DOHH2 (cell line): ENCODE measurements at regions not wholly inside any gene's neighbourhood (a gene's known extent, or its start where the extent isn't known, plus 50 kb on each side); places are given as distances from the start of the nearest gene placed in this dataset.

ENCODE experiments used
- H3F3A ChIP-seq: fragments of 200-600 bp; sonication (generic), shearing (Covaris generic); 2 replicates; pipeline ENCODE4 v1.6.0; 2016; ENCODE audit warnings: antibody characterized with exemption, mild to moderate bottlenecking; ENCODE audit not compliant: control insufficient read depth, insufficient read depth
- H3K27ac ChIP-seq: fragments of 200-600 bp; sonication (generic); 2 replicates; pipeline ENCODE4 v1.5.1; 2014; ENCODE audit warnings: low read depth, mild to moderate bottlenecking, low read length, moderate library complexity
- H3K27me3 ChIP-seq: fragments of 200-600 bp; sonication (generic); 2 replicates; pipeline ENCODE4 v1.6.1; 2014; ENCODE audit warnings: mild to moderate bottlenecking, low read length, mixed read lengths; ENCODE audit not compliant: control insufficient read depth
- H3K36me3 ChIP-seq: fragments of 200-600 bp; sonication (generic); 2 replicates; pipeline ENCODE4 v1.6.1; 2014; ENCODE audit warnings: mild to moderate bottlenecking, low read length, moderate library complexity, mixed read lengths; ENCODE audit not compliant: control insufficient read depth
- H3K4me1 ChIP-seq: fragments of 200-600 bp; sonication (generic); 2 replicates; pipeline ENCODE4 v1.6.1; 2014; ENCODE audit warnings: mild to moderate bottlenecking, low read length, mixed read lengths; ENCODE audit not compliant: control insufficient read depth
- H3K4me2 ChIP-seq: fragments of 200-600 bp; sonication (generic); 2 replicates; pipeline ENCODE4 v1.6.0; 2014; ENCODE audit warnings: mild to moderate bottlenecking, low read length, moderate library complexity
- H3K4me3 ChIP-seq: fragments of 200-600 bp; sonication (generic); 2 replicates; pipeline ENCODE4 v1.5.1; 2014; ENCODE audit warnings: mild to moderate bottlenecking, low read length, mixed read lengths
- H3K79me2 ChIP-seq: fragments of 200-600 bp; sonication (generic); 2 replicates; pipeline ENCODE4 v1.6.1; 2014; ENCODE audit warnings: mild to moderate bottlenecking, low read length, mixed read lengths; ENCODE audit not compliant: control insufficient read depth
- H3K9me2 ChIP-seq: fragments of 200-600 bp; sonication (generic); replicated peaks from 2 replicates; pipeline ENCODE4 v1.6.1; 2014; ENCODE audit warnings: mild to moderate bottlenecking, low read length, mixed read lengths; ENCODE audit not compliant: control insufficient read depth
- H3K9me3 ChIP-seq: fragments of 200-600 bp; sonication (generic); 2 replicates; pipeline ENCODE4 v1.6.1; 2014; ENCODE audit warnings: antibody characterized with exemption, low read length, mixed read lengths; ENCODE audit not compliant: control insufficient read depth, insufficient read depth
- H4K20me1 ChIP-seq: fragments of 200-600 bp; sonication (generic); 2 replicates; pipeline ENCODE4 v1.6.0; 2014; ENCODE audit warnings: low read depth, mild to moderate bottlenecking, antibody characterized with exemption, low read length, moderate library complexity; ENCODE audit not compliant: control insufficient read depth, insufficient read depth
- EZH2phosphoT487 ChIP-seq: fragments of 200-600 bp; sonication (generic); IDR thresholded peaks from 2 replicates; pipeline ENCODE4 v1.6.1; 2017; ENCODE audit warnings: borderline replicate concordance, mild to moderate bottlenecking, antibody characterized with exemption, low read length, moderate library complexity, mixed read lengths
- TF ChIP-seq, protein P1 (sequence below): fragments of 200-600 bp; sonication (generic); IDR thresholded peaks from one replicate; pipeline ENCODE4 v1.5.1; 2014; ENCODE audit warnings: antibody characterized with exemption, mild to moderate bottlenecking, low read depth, low read length; ENCODE audit not compliant: poor library complexity, severe bottlenecking

DNA sequence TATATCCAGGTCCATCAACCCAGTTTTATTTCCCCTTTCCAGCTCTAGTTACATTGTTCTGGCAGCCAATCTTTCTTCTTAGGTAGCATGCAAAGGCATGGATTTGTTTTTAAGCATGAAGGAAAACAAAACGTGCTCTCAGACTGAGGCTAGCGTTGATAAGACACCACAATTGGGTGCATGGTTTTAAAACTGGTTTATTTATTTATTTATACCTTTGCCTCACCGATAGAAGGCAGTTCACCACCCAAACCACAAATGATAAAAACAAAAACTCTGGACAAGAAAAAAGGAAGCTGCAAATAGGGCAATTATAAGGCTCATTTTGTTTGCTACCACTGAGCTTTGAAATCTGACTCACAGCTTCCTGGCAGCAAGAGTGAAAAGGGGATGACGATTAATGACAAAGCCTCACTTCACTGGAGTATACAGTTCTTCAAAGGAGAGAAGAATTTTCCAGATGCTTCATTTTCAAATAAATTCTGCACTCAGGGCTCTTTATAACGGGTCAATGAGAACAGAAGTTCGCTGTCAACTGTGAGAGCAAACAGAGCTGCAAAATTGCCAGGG, 278.4 kb upstream of the IRX5 start:
- TF ChIP-seq EZH2phosphoT487 = no peak
- TF ChIP-seq, protein P1, sequence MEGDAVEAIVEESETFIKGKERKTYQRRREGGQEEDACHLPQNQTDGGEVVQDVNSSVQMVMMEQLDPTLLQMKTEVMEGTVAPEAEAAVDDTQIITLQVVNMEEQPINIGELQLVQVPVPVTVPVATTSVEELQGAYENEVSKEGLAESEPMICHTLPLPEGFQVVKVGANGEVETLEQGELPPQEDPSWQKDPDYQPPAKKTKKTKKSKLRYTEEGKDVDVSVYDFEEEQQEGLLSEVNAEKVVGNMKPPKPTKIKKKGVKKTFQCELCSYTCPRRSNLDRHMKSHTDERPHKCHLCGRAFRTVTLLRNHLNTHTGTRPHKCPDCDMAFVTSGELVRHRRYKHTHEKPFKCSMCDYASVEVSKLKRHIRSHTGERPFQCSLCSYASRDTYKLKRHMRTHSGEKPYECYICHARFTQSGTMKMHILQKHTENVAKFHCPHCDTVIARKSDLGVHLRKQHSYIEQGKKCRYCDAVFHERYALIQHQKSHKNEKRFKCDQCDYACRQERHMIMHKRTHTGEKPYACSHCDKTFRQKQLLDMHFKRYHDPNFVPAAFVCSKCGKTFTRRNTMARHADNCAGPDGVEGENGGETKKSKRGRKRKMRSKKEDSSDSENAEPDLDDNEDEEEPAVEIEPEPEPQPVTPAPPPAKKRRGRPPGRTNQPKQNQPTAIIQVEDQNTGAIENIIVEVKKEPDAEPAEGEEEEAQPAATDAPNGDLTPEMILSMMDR = no peak
- H3K79me2 ChIP-seq = no peaks in the 10 kb centered on the region
- H3K4me1 ChIP-seq = no peaks in the 10 kb centered on the region
- H3K36me3 ChIP-seq = no peaks in the 10 kb centered on the region
- no peaks in the 10 kb centered on the region for H3K9me3 ChIP-seq
- no peaks in the 10 kb centered on the region for H3K27me3 ChIP-seq
- no peak overlapping the region for H3K4me2 ChIP-seq
- H3K4me3 ChIP-seq = no peak overlapping the region
- no peaks in the 10 kb centered on the region for H4K20me1 ChIP-seq
- no peak overlapping the region for H3K27ac ChIP-seq
- H3F3A ChIP-seq = no peaks in the 10 kb centered on the region
- H3K9me2 ChIP-seq = no peaks in the 10 kb centered on the region

DNA sequence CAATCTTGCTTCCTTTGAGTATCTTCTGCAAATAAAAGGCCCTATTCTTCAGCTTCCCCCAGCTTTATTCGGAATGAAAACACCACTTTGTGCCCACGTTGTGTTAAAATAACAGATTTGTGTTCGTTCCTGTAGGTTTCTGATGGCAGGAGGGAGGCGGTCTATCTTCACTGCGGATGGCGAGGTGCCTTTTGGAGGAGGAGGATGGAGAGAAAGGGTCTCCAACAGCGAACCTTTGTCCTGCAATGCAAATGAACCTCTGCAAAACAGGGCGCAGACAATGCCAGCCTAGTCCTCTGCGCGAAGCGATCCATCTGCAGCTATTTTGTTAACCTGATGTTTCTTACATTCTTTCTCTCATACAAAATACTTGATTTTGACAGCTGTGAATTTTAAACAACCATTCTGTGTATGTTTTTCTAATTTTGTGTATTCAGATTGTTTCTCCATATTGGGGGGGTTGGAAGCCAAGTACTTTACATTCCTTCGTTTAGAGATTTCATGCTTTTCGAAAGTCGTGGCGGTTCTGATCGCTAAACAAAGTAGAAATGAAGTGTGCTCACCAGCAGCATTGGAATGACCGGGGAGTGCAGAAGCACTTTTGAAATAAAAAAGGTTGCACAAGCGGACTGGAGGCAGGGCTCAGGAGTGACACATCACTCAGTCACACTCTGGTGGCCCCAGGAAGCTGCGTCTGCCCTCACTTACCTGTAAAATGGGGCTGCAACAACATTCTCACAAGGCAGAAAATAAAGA, 279.0 kb upstream of the IRX5 start:
- Histone ChIP-seq H3K4me1 (no peaks in the 10 kb centered on the region), H4K20me1 (no peaks in the 10 kb centered on the region), H3K79me2 (no peaks in the 10 kb centered on the region), H3K9me3 (no peaks in the 10 kb centered on the region), H3F3A (no peaks in the 10 kb centered on the region), H3K27ac (no peak overlapping the region), H3K4me2 (no peak overlapping the region), H3K27me3 (no peaks in the 10 kb centered on the region), H3K36me3 (no peaks in the 10 kb centered on the region), H3K9me2 (no peaks in the 10 kb centered on the region), H3K4me3 (no peak overlapping the region)
- TF ChIP-seq EZH2phosphoT487 = no peak
- TF ChIP-seq, protein P1 = no peak

DNA sequence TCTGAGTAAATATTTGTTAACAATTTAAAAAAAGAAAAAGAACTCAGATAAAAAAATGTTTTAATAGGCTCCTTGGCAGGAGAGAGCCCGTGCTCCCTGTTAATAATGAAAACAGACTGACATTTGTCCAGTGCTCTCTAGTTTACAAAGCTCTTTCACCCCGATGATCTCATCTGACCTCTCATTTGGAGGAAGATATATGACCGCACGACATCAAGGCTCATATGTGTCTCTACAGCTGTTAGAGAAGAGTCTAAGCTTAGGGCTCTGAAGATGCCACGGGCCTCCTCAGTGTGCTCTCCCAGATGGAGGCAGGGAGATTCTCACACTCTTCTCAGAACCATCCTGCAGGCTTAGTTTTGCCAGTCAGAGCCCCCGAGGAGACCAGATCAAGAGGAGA, 280.8 kb upstream of the IRX5 start:
- H3F3A ChIP-seq = no peaks in the 10 kb centered on the region
- no peaks in the 10 kb centered on the region for H3K9me2 ChIP-seq
- no peaks in the 10 kb centered on the region for H4K20me1 ChIP-seq
- no peaks in the 10 kb centered on the region for H3K79me2 ChIP-seq
- no peaks in the 10 kb centered on the region for H3K36me3 ChIP-seq
- no peaks in the 10 kb centered on the region for H3K27me3 ChIP-seq
- H3K27ac ChIP-seq = no peak overlapping the region
- no peak overlapping the region for H3K4me3 ChIP-seq
- no peak overlapping the region for H3K4me2 ChIP-seq
- TF ChIP-seq, protein P1 = no peak
- TF ChIP-seq EZH2phosphoT487 = no peak
- no peaks in the 10 kb centered on the region for H3K9me3 ChIP-seq
- no peaks in the 10 kb centered on the region for H3K4me1 ChIP-seq
